BE2C (cell line): ENCODE measurements at regions not wholly inside any gene's neighbourhood (a gene's known extent, or its start where the extent isn't known, plus 50 kb on each side); places are given as distances from the start of the nearest gene placed in this dataset.

Experiments used
- DNase-seq: peaks from one replicate; pipeline ENCODE4 v3.0.0-alpha.2; 2020
- H3K27me3 ChIP-seq: fragments of 250-450 bp; sonication (Bioruptor Pico); 2 replicates; pipeline ENCODE4 v1.5.1; 2020; ENCODE audit warnings: mild to moderate bottlenecking
- H3K36me3 ChIP-seq: fragments of 250-450 bp; sonication (Bioruptor Pico); 2 replicates; pipeline ENCODE4 v1.5.1; 2020; ENCODE audit warnings: mild to moderate bottlenecking
- H3K4me1 ChIP-seq: fragments of 250-450 bp; sonication (Bioruptor Pico); 2 replicates; pipeline ENCODE4 v1.5.1; 2020
- H3K4me3 ChIP-seq: 2 replicates; pipeline ENCODE4 v1.5.1; 2011; ENCODE audit warnings: low read depth, low read length
- H3K9me3 ChIP-seq: fragments of 250-450 bp; sonication (Bioruptor Pico); 2 replicates; pipeline ENCODE4 v1.5.1; 2020
- TF ChIP-seq, protein P1 (sequence below): IDR thresholded peaks from 2 replicates; pipeline ENCODE4 v1.5.1; 2012; ENCODE audit warnings: mild to moderate bottlenecking, low read depth, low read length

- no peak overlapping the region for H3K4me3 ChIP-seq
- TF ChIP-seq, protein P1, sequence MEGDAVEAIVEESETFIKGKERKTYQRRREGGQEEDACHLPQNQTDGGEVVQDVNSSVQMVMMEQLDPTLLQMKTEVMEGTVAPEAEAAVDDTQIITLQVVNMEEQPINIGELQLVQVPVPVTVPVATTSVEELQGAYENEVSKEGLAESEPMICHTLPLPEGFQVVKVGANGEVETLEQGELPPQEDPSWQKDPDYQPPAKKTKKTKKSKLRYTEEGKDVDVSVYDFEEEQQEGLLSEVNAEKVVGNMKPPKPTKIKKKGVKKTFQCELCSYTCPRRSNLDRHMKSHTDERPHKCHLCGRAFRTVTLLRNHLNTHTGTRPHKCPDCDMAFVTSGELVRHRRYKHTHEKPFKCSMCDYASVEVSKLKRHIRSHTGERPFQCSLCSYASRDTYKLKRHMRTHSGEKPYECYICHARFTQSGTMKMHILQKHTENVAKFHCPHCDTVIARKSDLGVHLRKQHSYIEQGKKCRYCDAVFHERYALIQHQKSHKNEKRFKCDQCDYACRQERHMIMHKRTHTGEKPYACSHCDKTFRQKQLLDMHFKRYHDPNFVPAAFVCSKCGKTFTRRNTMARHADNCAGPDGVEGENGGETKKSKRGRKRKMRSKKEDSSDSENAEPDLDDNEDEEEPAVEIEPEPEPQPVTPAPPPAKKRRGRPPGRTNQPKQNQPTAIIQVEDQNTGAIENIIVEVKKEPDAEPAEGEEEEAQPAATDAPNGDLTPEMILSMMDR: no peak
- DNase-seq: no peak
- H3K9me3 ChIP-seq: no peaks in the 10 kb centered on the region
- no peaks in the 10 kb centered on the region; the same call in 1 of the 2 replicates for H3K27me3 ChIP-seq
- H3K4me1 ChIP-seq: no peaks in the 10 kb centered on the region
- H3K36me3 ChIP-seq: no peaks in the 10 kb centered on the region
Observed at GRCh38 chr10:7100032-7100702, 310.7 kb downstream of the SFMBT2 start.

GRCh38 chr10:7098160-7098762 lies 312.6 kb downstream of the SFMBT2 start:
- Histone ChIP-seq H3K9me3 (no peaks in the 10 kb centered on the region), H3K4me3 (no peak overlapping the region), H3K4me1 (no peaks in the 10 kb centered on the region), H3K27me3 (no peaks in the 10 kb centered on the region; the same call in 1 of the 2 replicates), H3K36me3 (no peaks in the 10 kb centered on the region)
- TF ChIP-seq, protein P1: no peak
- no peak for DNase-seq

- TF ChIP-seq, protein P1: no peak
- Histone ChIP-seq H3K27me3 (peaks cover 4% of the 10 kb centered on the region; the same call in 1 of the 2 replicates), H3K4me3 (no peak overlapping the region), H3K4me1 (no peaks in the 10 kb centered on the region), H3K36me3 (no peaks in the 10 kb centered on the region), H3K9me3 (no peaks in the 10 kb centered on the region)
- DNase-seq: no peak
Observed at GRCh38 chr10:7094781-7095180, 316.1 kb downstream of the SFMBT2 start.

- TF ChIP-seq, protein P1: no peak
- Histone ChIP-seq H3K36me3 (no peaks in the 10 kb centered on the region), H3K4me1 (no peaks in the 10 kb centered on the region), H3K4me3 (no peak overlapping the region), H3K9me3 (no peaks in the 10 kb centered on the region), H3K27me3 (peaks cover 4% of the 10 kb centered on the region; the same call in 1 of the 2 replicates)
- no peak for DNase-seq
Observed at GRCh38 chr10:7093368-7093767, 317.5 kb downstream of the SFMBT2 start.

GRCh38 chr10:7092603-7093002 lies 318.2 kb downstream of the SFMBT2 start:
- no peaks in the 10 kb centered on the region for H3K9me3 ChIP-seq
- no peak overlapping the region for H3K4me3 ChIP-seq
- DNase-seq: no peak
- TF ChIP-seq, protein P1: no peak
- H3K27me3 ChIP-seq: peaks cover 10% of the 10 kb centered on the region; the same call in 1 of the 2 replicates
- no peaks in the 10 kb centered on the region for H3K36me3 ChIP-seq
- no peaks in the 10 kb centered on the region for H3K4me1 ChIP-seq

GRCh38 chr10:7090529-7090928 lies 320.3 kb downstream of the SFMBT2 start:
- Histone ChIP-seq H3K9me3 (no peaks in the 10 kb centered on the region), H3K4me1 (no peaks in the 10 kb centered on the region), H3K27me3 (peaks cover 10% of the 10 kb centered on the region; the same call in 1 of the 2 replicates), H3K36me3 (no peaks in the 10 kb centered on the region), H3K4me3 (no peak overlapping the region)
- DNase-seq: no peak
- TF ChIP-seq, protein P1: no peak
